ENCODE measurements at regions not wholly inside any gene's neighbourhood (a gene's known extent, or its start where the extent isn't known, plus 50 kb on each side); places are given as distances from the start of the nearest gene placed in this dataset.

- TF ChIP-seq PPARA (CRISPR knock-in tag; IDR thresholded peaks at IDR 0.05; ENCODE audit: borderline replicate concordance) (no peak), ZFP3 (CRISPR knock-in tag; IDR thresholded peaks at IDR 0.05) (no peak), RARB (CRISPR knock-in tag; IDR thresholded peaks at IDR 0.05) (no peak), ARNTL (CRISPR knock-in tag; IDR thresholded peaks at IDR 0.05; ENCODE audit: borderline replicate concordance, low read depth) (no peak), CREB5 (CRISPR knock-in tag; IDR thresholded peaks at IDR 0.05; ENCODE audit: low read depth) (no peak), ZNF565 (CRISPR knock-in tag; conservative IDR thresholded peaks at IDR 0.05; ENCODE audit: low read depth) (no peak), PATZ1 (CRISPR knock-in tag; IDR thresholded peaks at IDR 0.05; ENCODE audit: borderline replicate concordance) (no peak), OSR1 (CRISPR knock-in tag; IDR thresholded peaks at IDR 0.05) (no peak), ZC3H10 (CRISPR knock-in tag; IDR thresholded peaks at IDR 0.05) (no peak), ZNF70 (CRISPR knock-in tag; IDR thresholded peaks at IDR 0.05) (no peak)
- TF ChIP-seq, protein P1, sequence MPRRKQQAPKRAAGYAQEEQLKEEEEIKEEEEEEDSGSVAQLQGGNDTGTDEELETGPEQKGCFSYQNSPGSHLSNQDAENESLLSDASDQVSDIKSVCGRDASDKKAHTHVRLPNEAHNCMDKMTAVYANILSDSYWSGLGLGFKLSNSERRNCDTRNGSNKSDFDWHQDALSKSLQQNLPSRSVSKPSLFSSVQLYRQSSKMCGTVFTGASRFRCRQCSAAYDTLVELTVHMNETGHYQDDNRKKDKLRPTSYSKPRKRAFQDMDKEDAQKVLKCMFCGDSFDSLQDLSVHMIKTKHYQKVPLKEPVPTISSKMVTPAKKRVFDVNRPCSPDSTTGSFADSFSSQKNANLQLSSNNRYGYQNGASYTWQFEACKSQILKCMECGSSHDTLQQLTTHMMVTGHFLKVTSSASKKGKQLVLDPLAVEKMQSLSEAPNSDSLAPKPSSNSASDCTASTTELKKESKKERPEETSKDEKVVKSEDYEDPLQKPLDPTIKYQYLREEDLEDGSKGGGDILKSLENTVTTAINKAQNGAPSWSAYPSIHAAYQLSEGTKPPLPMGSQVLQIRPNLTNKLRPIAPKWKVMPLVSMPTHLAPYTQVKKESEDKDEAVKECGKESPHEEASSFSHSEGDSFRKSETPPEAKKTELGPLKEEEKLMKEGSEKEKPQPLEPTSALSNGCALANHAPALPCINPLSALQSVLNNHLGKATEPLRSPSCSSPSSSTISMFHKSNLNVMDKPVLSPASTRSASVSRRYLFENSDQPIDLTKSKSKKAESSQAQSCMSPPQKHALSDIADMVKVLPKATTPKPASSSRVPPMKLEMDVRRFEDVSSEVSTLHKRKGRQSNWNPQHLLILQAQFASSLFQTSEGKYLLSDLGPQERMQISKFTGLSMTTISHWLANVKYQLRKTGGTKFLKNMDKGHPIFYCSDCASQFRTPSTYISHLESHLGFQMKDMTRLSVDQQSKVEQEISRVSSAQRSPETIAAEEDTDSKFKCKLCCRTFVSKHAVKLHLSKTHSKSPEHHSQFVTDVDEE (CRISPR knock-in tag; IDR thresholded peaks at IDR 0.05), result no peak
- TF ChIP-seq, protein P2, sequence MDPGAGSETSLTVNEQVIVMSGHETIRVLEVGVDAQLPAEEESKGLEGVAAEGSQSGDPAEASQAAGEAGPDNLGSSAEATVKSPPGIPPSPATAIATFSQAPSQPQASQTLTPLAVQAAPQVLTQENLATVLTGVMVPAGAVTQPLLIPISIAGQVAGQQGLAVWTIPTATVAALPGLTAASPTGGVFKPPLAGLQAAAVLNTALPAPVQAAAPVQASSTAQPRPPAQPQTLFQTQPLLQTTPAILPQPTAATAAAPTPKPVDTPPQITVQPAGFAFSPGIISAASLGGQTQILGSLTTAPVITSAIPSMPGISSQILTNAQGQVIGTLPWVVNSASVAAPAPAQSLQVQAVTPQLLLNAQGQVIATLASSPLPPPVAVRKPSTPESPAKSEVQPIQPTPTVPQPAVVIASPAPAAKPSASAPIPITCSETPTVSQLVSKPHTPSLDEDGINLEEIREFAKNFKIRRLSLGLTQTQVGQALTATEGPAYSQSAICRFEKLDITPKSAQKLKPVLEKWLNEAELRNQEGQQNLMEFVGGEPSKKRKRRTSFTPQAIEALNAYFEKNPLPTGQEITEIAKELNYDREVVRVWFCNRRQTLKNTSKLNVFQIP (CRISPR knock-in tag; IDR thresholded peaks at IDR 0.05; ENCODE audit: borderline replicate concordance, low read depth), result no peak
Measured at GRCh38 chr9:13823026-13823425, 490.9 kb downstream of the NFIB start.

Data from SK-N-SH treated with all-trans-retinoic acid at 6 μM for 48 hours (cell line).